ENCODE measurements at regions not wholly inside any gene's neighbourhood (a gene's known extent, or its start where the extent isn't known, plus 50 kb on each side); places are given as distances from the start of the nearest gene placed in this dataset.

- TF ChIP-seq POLR2AphosphoS5 (IDR thresholded peaks at IDR 0.05) (no peak), POLR2A (IDR thresholded peaks at IDR 0.05) (no peak)
- TF ChIP-seq, protein P1, sequence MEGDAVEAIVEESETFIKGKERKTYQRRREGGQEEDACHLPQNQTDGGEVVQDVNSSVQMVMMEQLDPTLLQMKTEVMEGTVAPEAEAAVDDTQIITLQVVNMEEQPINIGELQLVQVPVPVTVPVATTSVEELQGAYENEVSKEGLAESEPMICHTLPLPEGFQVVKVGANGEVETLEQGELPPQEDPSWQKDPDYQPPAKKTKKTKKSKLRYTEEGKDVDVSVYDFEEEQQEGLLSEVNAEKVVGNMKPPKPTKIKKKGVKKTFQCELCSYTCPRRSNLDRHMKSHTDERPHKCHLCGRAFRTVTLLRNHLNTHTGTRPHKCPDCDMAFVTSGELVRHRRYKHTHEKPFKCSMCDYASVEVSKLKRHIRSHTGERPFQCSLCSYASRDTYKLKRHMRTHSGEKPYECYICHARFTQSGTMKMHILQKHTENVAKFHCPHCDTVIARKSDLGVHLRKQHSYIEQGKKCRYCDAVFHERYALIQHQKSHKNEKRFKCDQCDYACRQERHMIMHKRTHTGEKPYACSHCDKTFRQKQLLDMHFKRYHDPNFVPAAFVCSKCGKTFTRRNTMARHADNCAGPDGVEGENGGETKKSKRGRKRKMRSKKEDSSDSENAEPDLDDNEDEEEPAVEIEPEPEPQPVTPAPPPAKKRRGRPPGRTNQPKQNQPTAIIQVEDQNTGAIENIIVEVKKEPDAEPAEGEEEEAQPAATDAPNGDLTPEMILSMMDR (IDR thresholded peaks at IDR 0.05), result no peak
Measured at GRCh38 chr5:8868283-8868682, 677.6 kb downstream of the SEMA5A start.
